ENCODE measurements at regions not wholly inside any gene's neighbourhood (a gene's known extent, or its start where the extent isn't known, plus 50 kb on each side); places are given as distances from the start of the nearest gene placed in this dataset.

GRCh38 chr7:130844811-130845580, 111.0 kb upstream of the KLF14 start:
- TF ChIP-seq CTCF (IDR thresholded peaks at IDR 0.05; ENCODE audit: borderline replicate concordance, insufficient read depth, low read depth, low read length): no peak
- no peak overlapping the region for H3K4me3 ChIP-seq (ENCODE audit: low read depth, low read length)

DNA sequence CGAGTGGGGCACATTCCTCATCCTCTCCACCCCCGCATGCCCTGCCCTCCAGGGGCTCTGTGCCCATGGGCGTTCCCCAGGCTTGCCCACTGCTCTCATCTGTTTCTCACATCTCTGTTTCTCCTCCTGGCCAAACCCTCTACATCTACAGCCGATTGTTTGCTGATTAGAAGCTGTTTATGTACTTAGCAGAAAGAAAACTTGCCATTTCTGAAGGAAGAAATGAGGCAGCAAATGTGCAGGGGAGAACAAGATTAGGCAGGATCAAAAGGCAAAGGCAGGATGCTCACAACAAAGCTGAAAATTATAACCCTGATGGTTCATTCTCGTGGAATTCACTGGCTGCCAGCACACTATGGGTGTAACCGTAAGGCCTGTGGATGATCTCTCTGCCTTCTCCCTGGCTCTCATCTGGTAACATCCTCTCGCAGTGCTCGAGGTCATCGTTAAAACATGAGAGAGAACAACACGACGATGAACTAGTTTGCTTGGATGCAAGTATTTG, 111.6 kb upstream of the KLF14 start:
- H3K4me3 ChIP-seq (ENCODE audit: low read depth, low read length): no peak overlapping the region
- no peak for TF ChIP-seq CTCF (IDR thresholded peaks at IDR 0.05; ENCODE audit: borderline replicate concordance, insufficient read depth, low read depth, low read length)

DNA sequence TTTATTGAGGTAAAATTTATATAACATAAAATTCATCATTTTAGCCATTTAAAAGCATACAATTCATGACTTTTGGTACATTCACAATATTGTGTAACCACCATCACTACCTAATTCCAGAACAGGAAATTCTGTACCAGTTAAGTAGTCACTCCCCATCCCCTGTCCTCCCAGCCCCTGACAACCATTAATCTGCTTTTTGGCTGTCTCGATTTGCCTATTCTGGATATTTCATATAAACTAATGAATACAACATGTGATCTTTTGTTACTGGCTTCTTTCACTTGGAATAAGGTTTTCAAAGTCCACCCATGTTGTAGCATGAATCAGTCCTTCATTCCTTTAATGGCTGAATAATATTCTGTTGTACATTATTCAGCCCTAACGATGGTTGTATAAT, 115.6 kb upstream of the KLF14 start:
- H3K4me3 ChIP-seq (ENCODE audit: low read depth, low read length): no peak overlapping the region
- no peak for TF ChIP-seq CTCF (IDR thresholded peaks at IDR 0.05; ENCODE audit: borderline replicate concordance, insufficient read depth, low read depth, low read length)

GRCh38 chr7:130850956-130851355, 116.9 kb upstream of the KLF14 start:
- no peak for TF ChIP-seq CTCF (IDR thresholded peaks at IDR 0.05; ENCODE audit: borderline replicate concordance, insufficient read depth, low read depth, low read length)
- no peak overlapping the region for H3K4me3 ChIP-seq (ENCODE audit: low read depth, low read length)

- TF ChIP-seq CTCF (IDR thresholded peaks at IDR 0.05; ENCODE audit: borderline replicate concordance, insufficient read depth, low read depth, low read length): no peak
- no peak overlapping the region for H3K4me3 ChIP-seq (ENCODE audit: low read depth, low read length)
Observed at GRCh38 chr7:130852867-130853266, 118.9 kb upstream of the KLF14 start.

DNA sequence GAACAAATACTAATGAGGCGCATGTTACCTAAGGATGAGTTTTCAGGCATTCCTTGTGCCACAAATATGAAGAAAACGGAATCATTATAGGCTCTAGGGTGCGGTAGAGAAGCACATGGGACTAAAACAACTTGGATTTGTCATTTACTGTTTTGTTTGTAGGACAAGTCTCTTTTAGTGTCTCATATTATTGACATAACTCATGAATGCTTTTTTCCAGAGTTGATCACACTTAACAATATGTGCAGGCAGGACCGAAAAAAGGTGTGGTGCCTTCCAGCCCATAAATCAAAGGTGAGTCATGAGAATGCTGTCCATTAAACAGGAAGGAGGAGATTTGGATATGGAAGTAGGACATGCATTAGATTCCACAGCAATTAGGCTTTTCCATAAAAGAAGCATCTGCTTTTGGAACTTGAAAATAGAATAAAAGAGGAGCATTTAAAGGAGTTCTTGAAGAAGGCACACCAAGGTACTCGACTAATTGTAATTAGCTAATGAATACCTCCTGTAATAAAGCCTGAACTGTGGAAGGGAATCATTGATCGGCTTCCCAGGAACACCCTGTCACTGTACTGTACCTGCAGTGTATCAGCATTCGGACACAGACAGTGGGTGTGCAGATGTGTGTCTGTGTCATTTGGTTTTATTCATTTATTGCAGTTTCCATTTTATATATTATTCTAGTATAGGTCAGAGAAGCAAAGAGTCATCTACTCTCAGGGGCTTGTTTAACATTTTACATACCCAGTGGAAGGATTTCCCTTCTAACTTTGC, 119.7 kb upstream of the KLF14 start:
- no peak overlapping the region for H3K4me3 ChIP-seq (ENCODE audit: low read depth, low read length)
- no peak for TF ChIP-seq CTCF (IDR thresholded peaks at IDR 0.05; ENCODE audit: borderline replicate concordance, insufficient read depth, low read depth, low read length)
